ENCODE measurements at regions not wholly inside any gene's neighbourhood (a gene's known extent, or its start where the extent isn't known, plus 50 kb on each side); places are given as distances from the start of the nearest gene placed in this dataset.
"Not testable (repeated sequence)": the region's sequence is repeated elsewhere in the genome, so short reads cannot be mapped to it uniquely, and the experiment has no call there.

DNA sequence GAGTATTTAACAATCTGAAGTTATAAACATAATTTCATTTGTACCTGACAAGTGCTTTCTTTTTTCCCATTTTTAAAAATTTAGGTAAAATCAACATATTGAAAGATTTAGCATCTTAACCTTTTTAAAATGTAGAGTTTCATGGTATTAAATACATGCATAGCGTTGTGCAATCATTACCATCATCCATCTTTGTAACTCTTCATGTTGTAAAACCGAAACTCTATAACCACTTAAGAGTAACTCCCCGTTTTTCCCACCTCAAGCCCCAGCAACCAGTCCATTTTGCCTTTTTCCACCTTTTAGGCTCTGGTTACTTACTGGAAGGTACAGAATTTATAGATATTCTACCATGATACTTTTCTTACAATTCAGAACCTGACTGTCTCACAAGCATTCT lies 892.5 kb downstream of the DNAJB9 start:
- DNase-seq (ENCODE audit: low read depth) = no peak

DNA sequence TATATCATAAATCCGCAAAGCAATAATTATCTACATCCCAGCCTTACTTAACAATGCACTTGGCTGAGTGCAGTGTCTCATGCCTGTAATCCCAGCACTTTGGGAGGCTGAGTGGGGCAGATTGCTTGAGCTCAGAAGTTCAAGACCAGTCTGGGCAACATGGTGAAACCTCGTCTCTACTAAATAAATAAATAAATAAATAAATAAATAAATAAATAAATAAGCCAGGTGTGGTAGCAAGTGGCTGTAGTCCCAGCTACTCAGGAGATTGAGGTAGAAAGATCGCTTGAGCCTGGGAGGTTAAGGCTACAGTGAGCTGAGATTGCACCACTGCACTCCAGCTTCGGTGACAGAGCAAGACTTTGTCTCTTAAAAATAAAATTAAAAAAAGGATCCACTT lies 898.1 kb downstream of the DNAJB9 start:
- not testable (repeated sequence) for DNase-seq (ENCODE audit: low read depth)

DNA sequence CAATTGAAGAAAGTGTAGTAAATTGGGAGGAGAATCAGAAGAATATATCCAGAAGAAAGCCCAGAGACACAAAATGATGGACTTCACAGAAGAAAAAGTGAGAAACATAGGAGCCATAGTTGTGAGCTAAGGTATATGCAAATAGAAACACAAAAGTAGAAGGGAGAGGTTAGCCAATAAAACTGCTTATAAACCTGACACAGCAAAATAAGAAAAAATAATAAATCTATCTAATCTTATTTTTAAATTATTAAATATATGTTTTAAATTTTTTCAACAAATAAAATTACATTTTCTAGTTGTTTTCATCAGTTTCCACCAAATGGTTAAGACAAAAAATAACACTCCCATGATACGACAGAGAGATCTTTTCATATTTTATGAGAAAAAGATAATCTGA lies 903.5 kb downstream of the DNAJB9 start:
- no peak for DNase-seq (ENCODE audit: low read depth)

DNA sequence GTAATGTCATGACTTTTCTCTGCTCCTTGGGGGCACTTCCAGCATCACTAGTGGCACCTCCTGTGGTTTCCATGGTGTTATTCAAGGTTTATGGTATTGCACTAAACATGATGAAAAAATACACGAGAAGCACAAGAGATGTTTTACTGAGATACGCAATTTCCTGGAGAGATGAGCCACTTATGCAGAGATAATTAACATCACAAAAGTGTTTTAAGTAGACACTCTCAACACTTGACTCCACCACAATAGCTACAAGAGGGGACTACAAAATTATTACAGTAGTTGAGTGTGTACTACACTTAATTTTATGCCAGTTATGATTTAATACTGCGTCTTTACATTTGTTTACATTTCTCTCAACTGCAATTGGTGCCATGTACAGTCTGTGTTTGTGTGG lies 906.7 kb downstream of the DNAJB9 start:
- DNase-seq (ENCODE audit: low read depth) = no peak

DNA sequence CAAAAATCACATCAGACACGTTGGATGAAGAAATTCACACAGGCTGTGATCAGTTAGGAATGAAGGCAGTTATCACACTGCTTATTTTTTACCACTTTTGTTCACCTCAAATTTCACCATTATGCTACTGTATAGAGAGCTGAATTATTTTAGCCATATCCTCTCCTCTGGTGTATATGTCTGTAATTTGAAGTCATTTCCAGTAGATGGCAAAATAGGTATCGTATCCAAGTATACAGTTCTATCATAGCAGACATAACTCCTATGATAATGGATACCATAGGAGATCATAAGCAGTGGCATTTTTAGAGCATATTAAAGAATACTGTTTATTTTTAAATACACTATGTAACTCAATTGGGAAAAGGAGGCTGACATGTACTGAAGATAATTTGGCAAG lies 909.7 kb downstream of the DNAJB9 start:
- DNase-seq (ENCODE audit: low read depth) = no peak

DNA sequence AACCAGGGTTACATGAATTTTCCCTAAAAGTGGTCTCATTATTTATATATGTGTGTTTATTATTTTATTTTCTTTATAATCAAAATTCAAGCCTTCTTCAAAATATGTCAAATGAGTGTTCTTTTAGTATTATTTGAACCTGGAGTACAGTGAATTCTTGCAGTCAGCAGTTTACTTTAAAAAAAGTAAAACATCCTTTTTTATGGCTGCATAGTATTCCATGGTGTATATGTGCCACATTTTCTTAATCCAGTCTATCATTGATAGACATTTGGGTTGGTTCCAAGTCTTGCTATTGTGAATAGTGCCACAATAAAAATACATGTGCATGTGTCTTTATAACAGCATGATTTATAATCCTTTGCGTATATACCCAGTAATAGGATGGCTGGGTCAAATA lies 920.9 kb downstream of the DNAJB9 start:
- not testable (repeated sequence) for DNase-seq (ENCODE audit: low read depth)

DNA sequence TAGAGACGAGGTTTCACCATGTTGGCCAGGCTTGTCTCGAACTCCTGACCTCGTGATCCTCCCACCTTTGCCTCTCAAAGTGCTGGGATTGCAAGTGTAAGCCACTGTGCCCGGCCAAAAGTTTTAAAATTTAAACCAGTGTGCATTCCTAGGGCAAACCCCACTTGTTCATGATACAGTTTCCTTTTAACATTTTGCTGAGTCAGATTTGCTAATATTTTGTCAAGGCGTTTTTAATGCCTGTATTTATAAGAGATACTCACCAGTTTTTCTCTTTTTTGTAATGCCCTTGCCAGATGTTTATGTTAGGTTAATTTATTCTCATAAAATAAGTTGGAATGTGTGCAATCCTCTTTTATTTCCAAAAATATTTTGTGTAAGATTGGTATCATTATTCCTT lies 927.4 kb downstream of the DNAJB9 start:
- DNase-seq (ENCODE audit: low read depth) = no peak

DNA sequence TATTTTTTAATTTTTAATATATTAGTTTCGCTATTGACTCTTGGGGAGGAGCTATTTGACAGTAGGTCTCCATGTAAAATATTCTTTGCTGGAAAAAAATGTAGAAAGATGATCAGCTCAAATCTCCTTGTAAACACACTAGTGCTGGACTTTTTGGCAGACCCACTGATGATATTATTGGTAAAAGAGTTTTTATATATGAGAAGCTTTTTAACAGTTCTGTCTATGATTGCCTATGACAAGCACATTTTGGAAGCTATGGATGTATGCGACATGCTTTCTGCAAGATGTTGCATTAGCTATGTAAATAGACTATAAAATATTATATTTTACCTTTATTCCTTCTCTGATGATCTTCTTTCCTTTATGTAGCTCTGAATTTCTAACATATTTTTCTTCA lies 928.5 kb downstream of the DNAJB9 start:
- no peak for DNase-seq (ENCODE audit: low read depth)

DNA sequence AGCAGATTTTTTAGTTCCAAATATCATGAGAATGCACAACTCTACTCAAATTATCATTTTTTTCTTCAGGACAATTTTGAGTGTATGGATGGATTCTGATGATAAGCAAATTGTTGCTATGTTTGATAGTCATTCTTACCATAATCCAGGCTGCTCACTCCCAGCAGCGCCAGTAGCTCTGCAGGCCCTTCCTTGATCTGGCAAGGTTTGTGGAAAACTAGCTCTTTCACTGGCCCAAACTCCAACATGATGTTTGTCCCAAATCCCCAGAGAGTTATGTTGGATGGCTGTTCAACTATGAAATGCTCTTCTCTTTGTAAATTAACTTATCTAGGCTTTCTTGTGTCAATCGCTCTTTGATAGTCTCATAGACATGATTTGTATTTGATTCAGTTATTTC lies 933.7 kb downstream of the DNAJB9 start:
- DNase-seq (ENCODE audit: low read depth) = no peak

DNA sequence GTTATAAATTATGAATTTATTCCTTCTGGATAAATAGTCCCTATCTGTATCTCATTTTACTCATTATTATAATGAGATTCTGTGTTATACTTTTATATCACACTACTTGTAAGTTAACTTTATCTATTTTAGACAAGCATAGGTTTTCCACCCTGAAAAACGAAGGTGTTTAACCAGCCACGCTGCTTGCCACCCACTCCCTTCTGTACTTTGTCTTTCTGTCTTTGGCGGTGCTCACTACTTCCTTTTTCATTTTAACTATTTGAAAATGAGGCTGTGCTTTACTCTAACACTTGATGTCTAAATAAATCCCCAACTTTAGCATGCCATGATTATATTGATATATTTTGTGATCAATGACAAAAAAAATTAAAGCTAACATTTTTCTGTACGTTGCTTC lies 952.9 kb downstream of the DNAJB9 start:
- DNase-seq (ENCODE audit: low read depth) = no peak

DNA sequence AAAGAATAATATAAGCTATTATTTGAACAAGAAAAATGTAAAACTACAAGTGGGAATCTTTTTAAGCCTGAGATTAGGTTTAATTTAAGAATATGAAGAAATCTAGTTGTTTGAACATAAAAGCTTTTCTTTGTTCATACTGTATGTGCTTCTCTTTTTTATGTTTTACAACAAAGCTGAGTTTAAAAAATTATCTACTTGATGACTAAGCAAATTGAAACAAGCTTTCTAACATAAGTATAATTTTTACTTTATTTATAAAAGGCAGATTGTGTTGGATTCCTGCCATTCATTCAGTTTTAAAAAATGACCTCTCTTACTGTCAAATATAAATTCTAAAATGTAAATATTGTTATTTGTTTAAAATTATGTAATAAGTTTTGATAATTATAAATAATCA lies 958.2 kb downstream of the DNAJB9 start:
- no peak for DNase-seq (ENCODE audit: low read depth)

DNA sequence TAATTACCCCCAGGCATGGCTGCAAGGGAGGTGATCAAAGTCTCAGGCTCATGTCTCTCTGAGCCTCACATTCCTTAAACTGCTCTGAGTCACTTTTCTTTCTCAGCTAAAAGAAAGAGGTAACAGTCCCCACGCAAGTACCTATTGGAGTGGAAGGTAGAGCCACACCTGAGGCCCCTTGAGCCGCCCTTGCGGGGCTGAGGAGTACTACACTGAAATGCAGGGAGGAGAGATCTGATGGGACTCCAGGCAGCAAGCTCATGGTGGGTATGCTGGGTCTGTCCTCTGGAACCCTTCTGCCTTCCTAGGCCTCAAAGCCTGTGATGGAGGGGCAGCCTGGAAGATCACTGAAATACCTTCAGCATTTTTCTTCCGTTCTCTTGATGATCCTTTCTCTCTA lies 960.0 kb downstream of the DNAJB9 start:
- DNase-seq (ENCODE audit: low read depth) = no peak

DNA sequence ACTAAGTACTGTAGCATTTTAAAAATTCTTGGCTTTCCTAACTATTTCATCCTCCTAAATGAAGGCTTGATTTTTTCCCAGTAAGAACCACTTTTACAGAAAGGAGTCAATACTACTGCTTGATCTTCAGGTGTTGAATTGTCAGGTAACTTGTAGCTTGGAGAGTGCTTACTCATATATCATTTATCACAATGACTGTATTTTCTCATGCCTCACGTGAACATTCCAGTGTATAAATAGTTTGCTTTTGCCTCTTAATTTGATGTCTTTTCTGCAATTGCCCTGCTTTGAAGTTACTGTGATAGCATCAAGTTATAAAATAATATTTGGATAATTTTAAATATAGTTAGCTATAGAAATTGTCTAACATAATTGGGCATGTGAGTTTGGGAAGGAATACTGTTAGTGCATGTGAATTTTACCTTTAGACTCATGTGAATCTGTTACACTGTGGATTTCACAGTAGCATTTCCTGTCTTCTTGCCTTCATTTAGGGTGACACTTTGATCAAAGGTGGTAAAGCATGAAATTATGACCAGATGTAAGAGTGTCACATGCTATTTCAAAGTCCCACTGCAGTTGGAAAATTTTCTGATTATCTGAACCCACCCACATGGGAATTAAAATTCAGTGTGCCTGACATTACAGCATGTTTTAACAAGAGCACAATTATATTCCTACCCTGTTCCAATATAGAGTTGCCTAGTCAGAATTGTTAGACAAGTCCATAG lies 962.8 kb downstream of the DNAJB9 start:
- no peak for DNase-seq (ENCODE audit: low read depth)

DNA sequence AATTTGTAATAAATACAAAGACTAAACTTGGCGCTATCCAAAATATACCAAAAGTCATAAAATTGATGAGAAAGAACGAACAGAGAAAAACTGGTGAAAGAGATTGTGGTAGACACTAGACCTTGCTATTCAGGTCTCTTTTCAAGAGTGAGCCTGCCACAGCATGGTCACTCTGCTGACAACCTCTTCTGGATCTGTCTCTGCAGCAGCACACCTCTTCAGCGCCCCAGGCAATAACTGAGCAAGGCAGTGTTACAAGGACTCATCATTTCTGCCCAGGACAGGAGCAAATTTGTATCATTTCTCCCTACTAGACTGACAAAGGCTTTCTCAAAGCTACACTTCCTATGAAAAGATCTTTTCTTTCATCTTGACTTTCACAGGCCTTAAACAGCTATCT lies 976.0 kb downstream of the DNAJB9 start:
- DNase-seq (ENCODE audit: low read depth) = no peak

DNA sequence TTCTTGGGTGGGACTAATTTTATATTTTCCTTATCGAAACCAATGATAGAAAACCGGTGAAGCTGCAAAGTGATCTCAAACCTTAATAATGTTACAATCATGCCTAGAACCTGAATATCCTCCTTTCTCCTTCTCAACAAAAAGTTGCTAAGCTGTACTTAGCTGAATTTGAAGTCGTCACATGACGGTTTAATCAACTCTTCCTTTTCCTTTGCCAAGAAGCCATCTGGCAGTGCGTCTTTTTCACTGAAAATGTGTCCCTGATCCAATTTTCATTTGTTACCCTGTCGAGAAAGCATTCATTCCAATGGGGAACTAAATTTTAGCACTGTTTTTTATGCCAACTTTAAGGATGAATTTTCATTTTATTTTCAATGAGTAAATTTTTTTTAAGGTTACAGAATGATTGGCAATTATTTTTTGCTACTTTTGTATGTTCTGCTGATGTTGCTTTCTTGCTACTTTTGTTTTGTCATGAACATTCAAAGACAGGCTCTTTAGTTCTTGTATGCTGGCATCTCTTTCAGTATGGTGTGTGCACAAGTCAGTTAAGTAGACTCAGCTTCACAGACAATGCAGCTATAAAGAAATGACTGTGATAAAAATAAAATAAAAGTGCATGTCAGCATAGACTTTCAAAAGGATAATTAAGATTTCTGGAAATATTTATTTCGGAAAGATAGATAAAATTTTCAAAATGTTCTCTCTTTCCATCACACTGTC lies 980.0 kb downstream of the DNAJB9 start:
- DNase-seq (ENCODE audit: low read depth) = no peak

DNA sequence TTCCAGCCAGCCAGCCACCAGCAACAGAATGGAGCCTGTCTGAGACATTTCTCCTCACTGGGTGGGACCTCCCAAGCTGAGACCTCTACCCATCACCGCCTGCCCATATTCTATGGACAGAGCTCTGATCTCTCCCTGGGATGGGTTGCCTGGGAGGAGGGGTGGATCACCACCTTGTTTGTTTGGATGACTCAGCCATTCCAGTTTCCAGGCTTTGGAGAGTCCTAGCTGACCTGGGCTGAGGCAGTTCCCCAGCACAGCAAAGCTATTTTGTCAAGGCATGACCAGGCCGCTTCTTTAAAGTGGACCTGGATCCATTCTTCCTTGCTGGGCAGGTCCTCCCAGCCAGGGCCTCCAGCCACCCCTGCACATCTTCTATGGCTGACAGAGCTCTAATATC lies 982.3 kb downstream of the DNAJB9 start:
- DNase-seq (ENCODE audit: low read depth) = no peak

DNA sequence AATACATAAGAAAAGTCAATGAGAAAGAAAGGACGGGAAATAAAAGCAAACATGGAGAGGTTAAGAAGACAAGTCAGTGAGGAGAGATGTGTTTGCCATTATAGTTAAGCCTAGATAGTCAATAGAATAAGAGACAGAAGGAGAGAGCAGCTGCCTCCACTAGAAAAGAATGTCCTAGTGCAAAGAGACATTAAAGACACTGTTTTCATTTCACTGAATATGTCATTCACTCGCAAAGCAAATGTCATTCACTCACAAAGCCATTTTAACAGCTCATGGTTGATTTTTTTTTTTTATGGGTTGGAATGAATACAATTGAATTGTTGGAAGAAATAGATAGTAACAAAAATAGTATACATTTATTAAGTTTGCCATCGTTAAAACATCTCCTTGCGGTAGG lies 1007.6 kb downstream of the DNAJB9 start:
- DNase-seq (ENCODE audit: low read depth) = no peak

DNA sequence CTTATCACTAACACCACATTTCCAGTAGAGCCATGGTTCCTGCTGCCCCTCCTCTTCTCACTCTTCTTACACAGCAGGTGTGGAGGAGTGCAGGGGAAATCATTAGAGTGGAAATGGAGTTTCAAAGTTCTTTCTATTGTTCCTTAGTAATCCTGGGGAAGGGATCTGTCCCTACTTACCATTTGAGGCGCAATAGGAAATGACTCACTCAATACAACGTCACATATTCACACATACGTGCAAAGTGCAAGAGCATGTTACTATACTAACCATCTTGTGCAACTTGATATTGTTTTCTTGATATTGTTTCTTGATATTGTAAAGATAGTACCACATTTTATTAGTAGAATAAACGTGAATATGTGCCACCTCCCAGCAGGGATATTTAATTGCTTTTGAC lies 1010.2 kb downstream of the DNAJB9 start:
- no peak for DNase-seq (ENCODE audit: low read depth)

DNA sequence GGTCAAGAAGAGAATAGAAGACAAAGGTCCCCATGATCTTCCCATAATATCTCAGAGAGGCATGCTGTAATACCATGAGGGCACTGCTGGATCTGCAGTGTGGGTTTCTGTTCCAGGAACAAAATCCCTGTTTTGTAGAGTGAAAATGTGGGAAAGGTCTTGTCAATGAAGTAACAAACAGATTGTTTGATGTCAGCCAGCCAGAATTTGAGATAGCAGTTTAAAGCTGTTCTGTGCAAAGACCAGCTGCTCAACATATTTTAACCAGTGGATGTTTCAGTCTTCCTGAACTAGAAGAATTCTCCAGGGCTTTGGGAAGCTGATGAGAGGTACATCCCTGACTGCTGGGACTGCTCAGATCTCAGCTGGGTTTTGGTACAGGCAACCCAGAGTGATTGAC lies 1012.5 kb downstream of the DNAJB9 start:
- no peak for DNase-seq (ENCODE audit: low read depth)

DNA sequence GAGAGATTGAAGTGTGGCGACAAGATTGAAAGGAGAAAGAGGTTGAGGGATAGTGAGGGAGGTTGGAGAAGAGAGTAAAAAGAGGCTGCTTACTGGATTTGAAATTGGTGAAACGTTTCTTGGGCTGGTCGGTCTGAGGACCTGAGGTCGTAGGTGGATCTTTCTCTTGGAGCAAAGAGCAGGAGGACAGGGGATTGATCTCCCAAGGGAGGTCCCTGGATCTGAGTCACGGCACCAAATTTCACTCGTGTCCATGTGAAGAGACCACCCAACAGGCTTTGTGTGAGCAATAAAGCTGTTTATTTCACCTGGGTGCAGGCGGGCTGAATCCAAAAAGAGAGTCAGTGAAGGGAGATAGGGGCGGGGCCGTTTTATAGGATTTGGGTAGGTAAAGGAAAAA lies 1027.3 kb downstream of the DNAJB9 start:
- not testable (repeated sequence) for DNase-seq (ENCODE audit: low read depth)

DNA sequence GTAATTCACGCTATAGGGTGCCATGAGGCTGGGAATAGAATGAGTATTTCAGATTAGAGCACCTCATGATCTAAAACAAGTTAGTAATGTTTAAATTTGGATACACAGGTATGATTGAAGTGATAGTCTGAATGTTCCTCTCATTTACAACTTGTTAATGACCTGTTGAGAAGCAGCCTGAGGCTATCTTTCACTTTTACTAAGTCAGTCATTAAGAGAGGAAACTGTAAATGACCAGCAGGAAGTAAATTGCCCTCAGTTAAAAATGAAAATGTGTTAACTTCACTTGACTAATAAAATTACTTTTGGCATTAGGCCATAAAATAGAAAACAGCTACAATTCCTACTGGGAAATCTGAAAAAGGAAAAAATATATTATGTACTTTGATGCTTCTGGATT lies 1042.0 kb downstream of the DNAJB9 start:
- no peak for DNase-seq (ENCODE audit: low read depth)

DNA sequence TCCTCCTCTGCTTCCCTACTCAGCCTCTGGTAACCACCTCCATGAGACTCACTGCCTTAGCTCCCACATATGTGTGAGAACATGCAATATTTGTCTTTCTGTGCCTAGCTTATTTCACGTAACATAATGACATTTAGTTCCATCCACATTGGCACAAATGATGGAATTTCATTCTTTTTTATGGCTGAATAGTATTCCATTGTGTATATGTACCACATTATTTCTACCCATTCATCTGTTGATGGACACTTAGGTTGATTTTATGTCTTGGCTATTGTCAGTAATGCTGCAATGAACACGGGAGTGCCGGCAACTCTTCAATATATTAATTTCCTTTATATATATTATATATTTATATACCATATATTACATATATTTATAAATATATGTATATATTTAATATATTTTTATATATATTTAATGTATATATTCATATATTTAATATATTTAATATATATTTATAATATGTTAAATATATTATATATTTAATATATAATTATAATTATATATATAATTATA lies 1046.9 kb downstream of the DNAJB9 start:
- DNase-seq (ENCODE audit: low read depth) = no peak

DNA sequence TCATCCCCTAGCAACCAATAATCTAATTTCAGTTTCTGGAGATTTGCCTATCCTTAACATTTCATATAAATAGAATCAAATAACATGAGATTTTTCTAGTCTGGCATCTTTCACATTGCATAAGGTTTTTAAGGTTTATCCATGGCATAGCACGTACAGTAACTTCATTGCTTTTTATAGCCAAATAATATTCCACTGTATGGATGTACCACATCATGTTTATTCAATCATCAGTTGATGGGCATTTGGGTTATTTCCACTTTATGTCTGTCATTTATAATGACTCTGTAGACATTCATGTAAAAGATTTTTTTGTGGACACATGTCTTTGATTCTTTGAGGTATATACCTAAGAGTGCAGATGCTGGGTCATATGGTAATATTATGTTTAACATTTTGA lies 1052.6 kb downstream of the DNAJB9 start:
- no peak for DNase-seq (ENCODE audit: low read depth)

DNA sequence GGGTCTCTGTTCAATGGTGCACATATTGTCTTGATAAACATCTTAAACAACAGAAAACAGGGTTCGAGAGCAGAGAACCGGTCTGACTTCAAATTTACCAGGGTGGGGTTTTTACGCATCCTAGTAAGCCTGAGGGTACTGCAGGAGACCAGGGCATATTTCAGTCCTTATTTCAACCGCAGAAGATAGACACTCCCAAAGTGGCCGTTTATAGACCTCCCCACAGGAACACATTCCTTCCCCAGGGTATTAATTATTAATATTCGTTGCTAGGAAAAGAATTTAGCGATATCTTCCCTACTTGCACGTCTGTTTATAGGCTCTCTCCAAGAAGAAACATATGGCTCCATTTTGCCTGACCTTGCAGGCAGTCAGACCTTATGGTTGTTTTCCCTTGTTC lies 1063.2 kb downstream of the DNAJB9 start:
- DNase-seq (ENCODE audit: low read depth) = not testable (repeated sequence)

Measured in RPMI7951 (cell line).